HG02623 (cell line): ENCODE measurements at regions not wholly inside any gene's neighbourhood (a gene's known extent, or its start where the extent isn't known, plus 50 kb on each side); places are given as distances from the start of the nearest gene placed in this dataset.

Experiments used
- ATAC-seq: cut with Tn5 transposase; IDR thresholded peaks from one replicate; pipeline ENCODE4 v1.9.1; 2021; ENCODE audit warnings: moderate library complexity; ENCODE audit not compliant: unreplicated experiment

DNA sequence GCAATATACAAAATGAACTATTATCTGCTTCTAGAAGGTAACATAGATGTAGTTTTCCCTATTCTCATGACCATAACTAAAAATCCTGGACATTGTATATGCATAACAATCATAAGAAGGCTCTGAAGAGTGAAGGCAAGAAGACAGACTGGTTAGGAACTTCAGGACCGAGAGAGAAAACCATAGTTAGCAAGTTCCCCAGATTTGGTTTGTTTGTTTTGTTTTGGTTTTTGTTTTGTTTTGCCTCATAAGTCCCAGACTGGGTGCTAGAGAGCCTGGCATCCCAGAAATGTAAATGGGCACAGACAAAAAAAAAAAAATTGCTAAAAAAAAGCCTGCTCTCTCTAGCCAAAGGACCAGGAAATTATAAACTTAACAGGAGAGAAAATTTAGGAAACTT lies 192.2 kb upstream of the FBXO11 start:
- ATAC-seq: no peak

DNA sequence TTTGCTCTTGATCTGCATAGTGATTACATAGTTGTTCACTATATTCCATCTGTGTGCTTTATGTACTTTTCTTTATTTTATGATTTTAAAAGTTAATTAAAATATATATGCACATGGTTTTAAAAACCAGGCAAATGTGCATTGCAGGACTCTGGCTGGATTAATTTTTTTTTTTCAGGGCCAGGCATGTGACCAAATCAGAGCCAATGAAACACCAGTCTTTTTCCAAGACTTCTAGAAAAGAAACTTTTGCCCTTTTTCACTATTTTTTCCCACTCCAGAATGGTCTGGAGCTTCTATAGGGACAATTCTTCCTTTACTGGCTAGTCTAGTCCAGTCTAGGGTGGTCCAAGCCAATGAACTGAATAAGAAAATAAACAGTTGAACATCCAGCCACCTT lies 198.1 kb upstream of the FBXO11 start:
- ATAC-seq: no peak

DNA sequence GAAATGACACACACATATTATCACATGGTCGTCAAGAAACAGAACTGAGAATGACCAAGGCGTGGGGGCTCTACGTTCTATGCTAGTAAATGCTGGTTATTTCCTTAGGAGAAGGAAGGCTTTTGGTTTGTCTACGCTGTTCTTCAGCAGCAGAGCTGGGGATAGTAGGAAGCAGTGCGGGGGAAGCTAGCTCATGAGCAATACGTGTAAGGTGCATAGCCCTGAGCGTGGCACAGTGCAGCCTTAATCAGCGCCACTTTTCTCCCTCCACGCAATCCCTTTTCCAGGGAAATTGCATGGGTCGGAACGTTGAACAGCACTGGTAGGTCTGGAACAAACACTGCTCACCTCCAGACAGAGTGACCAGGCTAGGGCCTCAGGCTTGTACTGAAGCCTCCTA lies 199.6 kb upstream of the FBXO11 start:
- ATAC-seq: no peak

DNA sequence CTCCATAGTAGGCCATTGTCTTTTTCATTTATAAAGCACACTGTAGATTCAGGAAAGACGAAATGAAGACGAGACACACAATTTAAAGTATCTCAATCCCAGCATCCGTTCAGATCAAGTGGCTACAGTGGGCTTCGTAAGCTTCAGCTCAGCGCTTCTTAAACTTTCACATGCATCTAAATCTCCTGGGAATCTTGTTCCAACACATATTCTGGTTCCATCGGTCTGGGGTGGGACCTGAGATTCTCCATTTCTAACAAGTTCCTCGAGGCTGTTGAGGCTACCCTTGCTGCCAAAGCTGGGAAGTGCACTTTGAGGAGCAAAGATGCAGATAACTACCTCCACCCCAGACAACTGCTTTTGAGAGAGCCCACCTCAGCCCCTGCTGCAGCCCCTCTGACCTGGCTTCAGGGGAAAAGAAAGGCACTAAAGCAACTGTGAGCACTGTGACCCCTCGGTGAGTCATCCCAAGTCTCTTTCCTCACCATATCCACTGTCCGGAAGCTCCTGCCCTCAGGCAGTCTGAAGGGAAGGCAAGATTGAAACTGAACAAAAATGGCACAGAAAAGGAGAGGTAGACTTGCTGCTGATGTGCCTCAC lies 201.1 kb upstream of the FBXO11 start:
- ATAC-seq: no peak

DNA sequence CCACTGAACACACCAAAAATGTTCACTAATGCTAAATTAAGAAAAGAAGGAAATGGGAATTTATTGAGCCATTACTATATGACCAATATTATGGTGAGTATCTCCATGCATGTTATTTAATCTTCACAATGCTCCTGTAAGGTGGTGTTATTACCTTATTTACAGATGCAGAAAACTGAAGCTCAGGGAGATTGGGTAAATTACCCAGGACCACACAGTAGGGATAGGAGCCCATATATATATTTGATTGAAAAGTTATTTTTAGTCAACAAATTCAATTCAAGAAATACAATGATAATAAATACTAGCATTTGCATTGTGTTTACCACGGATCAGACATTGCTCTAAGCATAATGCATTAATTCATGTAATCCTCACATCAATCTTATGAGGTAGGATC lies 202.2 kb upstream of the FBXO11 start:
- no peak for ATAC-seq

DNA sequence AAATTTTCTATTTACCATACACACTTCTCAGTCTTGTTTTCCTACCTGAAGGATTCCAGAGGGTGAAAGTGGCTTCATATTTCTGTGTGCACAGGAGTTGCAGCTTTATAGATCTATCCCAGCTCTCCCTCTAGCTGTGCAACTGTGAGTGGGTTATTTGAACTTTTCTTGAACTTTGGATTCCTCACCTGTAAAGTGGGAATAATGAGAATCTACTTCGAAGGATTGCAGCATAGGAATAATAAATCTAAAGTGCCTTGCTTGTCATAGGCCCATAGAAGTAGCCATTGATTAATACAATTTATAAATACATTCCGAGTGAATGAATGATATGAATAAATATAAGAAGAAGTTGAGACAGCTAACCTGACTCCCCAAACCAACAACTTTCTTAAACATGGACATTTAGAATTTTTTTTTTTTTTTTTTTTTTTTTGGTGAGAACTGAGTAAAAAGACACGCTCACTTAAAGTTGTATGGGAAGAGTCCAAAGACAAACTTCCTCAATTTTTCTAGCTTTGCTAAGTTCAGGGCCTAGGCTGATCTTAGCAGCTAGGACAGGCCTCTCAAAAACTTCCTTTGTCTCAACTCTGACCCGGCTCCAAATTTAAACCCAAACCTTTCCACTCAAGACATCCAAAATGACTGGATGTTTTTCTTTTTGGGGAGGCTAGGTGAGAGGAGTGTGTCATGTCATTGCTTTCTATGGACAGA lies 203.3 kb upstream of the FBXO11 start:
- no peak for ATAC-seq

DNA sequence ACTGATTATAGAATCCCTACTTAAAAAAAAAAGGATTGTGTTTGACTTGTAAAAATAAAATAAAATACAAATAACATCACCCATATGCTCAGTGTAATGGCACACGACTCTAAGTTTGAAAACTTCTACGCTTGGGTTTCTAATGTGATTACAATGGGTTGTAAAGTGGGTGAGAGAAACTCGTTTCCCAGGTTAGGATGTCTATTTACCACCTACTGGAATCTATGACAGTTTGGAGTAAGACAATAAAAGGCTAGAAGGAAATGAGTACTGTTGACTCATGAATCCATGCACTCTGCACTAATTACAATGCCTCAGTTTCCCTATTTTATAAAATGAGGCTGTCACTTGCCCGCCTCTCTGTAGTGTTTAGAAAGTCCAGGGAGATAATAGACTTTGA lies 204.0 kb upstream of the FOXN2 start:
- ATAC-seq: no peak

DNA sequence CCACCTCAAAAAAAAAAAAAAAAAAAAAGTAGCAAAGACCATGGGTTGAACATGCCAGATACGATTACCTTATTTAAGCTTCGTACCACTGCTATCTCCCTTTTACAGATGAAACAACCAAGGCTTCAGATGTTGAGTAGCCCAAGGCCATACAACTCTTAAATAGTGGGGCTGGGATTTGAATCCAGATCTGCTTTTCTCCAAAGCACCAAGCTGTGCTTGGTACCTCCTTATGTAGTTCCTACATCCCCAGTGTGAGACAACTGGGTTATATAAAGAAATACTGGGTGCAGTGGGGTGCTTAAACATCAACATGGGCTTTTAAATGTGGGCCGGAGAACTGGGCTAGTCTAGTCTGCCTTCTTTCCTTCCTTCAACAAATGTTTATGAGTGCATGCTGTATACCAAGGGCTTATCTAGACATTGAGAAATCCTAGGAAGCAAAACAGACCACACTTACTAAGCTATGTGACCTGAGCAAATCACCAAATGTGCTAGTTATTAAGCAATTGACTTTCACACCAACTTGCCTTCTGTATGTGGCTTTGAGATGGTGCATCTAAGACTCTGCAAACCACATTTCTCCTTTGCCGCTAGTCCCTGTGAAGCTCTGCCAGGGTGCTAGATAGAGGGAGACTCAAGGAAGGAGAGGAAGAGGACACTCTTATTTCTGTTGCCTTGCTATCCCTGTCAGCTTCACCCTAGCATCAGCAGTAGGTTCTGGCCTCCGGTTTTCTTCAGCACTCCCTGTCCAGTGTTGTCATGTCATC lies 201.4 kb upstream of the FOXN2 start:
- ATAC-seq: no peak

DNA sequence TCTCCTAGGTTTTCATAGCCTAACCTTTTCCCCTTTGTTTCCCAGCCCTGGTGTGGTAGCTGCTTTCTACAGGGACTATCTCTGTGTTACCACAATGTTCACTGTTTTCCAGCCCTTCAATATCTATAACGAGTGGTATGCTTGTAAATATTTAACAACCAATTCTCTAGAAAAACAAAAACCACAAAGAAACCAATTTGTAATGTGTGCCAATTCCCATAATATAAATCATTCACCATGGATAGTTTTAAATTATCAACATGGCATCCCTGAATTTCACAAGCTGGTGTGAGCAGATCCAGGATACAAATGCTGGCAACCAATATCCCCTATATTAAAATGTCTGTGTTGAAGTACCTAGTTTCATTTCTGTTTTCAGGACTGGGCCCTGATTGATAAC lies 200.7 kb upstream of the FOXN2 start:
- ATAC-seq: no peak

DNA sequence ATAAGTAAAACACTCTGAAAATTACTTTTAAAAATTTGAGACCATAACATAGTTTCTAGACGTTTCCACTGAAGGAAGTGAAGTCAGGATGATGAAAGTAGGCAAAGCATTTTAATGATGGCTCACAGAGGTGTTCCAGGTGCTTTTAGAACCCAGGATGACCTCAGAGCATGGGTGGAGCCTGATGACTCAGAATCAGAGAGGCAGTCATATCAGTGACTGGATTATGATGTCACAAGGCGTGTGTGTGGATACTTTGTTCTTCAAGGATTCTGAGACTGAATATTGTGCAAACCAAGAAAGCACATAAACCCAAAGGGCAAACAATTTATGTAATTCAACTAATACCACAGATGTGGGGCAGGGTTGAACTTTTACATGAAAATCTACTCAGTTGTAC lies 200.2 kb upstream of the FOXN2 start:
- ATAC-seq: no peak

DNA sequence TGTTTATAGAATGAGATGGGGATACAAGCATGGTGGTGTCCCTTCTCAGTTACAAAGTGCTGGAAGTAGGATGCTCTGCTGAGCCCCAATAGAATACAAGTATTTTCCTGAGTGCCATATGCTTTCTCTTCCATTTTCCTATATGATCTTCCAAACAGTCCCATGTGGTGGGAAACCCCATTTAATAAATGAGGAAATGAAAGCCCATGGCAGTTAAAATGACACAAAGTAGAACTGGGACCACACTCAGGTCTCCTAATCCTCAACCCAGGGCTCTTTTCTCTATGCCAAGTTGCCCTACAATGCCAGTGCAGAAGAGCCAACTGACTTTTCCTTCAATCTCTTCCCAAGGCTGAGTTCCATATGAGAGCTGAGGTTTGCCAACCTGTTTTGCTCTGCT lies 198.0 kb upstream of the FOXN2 start:
- no peak for ATAC-seq

DNA sequence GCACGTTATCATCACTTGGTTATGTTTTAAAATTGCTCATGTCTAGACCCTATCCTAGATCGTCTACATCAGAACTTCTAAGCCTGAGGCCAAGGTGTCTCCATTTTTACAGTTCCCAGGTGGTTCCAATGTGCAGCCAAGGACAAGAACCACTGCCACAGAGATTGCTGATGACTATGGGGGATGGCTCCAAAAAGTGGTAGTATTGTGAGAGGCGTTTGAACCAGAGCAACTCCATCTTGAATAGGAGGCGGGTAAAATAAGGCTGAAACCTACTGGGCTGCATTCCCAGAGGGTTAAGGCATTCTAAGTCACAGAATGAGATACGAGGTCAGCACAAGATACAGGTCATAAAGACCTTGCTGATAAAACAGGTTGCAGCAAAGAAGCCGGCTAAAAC lies 195.6 kb upstream of the FOXN2 start:
- ATAC-seq: no peak

DNA sequence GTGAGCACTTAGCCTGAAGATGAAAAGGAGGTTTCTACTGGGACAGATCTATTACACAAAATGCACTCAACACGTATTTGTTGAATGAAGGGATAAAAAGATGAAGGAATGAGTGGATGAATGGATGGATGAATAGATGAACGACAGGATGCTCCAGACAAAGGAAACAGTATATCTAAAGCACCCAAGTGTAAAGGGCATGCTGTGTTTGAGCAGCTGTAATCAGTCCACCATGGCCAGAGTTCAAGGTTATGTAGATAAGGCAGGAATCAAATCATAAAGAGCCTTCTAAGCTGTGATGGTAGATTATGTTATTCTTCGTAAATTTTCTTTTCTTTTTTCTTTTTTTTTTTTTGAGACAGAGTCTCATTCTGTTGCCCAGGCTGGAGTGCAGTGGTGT lies 194.4 kb upstream of the FOXN2 start:
- ATAC-seq: no peak

DNA sequence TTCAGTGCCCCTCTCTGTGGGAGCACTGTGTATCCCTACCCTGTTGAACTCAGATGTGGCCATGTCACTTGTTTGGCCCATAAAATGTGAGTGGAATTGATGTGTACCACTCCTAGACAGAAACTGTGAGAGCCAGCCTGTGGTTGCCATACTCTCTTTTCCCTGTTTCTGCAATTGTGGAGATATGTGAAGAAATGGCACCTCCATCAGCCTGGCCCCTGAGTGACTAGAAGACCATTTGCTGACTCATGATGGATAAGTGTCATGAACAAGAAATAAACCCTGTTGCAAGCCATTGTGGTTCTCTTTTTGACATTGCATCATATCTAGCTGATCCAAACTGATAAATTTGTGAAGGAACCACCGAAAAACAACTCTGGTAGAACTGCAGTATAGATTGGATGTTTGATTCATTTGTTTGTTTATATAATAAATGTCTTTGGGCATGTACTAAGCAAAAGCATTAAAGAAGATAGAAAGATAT lies 193.7 kb upstream of the FOXN2 start:
- no peak for ATAC-seq

DNA sequence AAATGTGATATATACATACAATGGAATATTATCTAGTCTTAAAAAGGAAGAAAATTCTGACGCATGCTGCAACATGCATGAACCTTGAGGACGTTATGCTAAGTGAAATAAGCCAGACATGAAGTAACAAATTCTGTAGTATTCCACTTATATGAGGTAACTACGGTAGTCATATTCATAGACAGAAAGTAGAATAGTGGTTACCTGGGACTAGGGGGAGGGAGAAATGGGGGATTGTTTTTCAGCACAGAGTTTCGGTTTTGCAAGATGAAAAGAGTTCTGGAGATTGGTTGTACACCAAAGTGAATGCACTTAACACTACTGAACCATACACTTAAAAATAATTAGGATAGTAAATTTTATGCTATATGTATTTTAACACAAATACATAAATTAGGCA lies 192.3 kb upstream of the FOXN2 start:
- ATAC-seq: no peak

DNA sequence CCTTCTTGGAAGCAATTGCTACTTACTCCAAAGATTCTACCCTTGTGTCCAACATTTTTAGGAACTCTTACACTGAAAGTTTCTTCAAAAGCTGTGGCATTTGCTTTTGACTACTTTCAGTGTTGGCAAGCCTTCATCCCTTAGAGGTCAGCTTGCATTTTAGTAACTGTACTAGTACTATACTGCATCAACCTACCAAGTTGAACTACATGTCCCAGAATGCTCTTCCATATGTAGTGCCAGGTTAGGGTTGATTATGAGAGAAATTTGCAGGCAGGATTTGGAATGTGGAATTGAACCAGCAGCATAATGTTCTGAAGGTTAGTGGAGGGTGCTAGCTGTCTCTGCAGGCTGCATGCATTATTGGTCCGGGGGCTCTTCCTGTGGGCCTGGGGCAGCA lies 189.9 kb upstream of the FOXN2 start:
- no peak for ATAC-seq

DNA sequence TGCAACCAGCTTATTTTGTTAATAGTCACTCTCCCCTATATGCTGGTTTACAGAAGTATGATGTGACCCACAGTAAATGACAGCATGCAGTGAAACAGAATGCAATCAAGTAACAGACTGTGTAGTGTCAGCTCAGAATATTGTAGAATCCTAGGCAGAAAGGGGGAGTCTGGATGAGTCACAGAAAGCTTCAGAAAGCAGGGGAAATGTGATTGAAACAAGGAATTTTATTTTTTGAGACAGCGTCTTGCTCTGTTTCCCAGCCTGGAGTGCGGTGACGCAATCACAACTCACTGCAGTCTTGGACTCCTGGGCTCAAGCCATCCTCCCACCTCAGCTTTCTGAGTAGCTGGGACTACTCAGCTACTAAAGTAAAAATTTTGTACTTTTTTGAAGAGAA lies 188.3 kb upstream of the FOXN2 start:
- ATAC-seq: no peak

DNA sequence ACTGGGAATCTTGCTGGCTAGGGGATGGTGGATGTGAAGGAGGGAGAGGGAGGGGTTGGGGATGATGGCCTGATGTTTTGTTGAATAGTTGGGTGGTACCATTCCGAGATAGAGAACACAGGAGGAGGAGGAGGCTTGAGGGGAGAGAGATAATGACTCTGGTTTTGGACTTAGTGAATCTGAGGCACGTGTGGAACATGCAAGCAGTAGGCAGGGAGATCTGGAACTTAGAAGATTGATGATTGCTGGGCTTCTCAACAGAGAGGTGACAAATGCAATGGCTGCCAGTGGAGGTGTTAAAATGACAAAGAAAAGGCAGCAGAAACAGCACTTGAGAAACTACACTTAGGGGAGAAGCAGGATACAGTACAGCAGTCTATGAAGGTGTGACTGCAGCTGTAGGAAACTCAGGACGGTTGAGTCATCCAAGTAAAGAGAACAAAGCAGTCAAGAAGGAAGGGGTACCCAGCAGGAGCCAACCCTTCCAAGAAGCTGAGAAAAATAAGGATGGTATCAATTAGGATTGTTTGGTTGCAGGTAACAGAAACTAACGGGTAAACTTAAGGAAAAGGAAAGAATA lies 186.8 kb upstream of the FOXN2 start:
- ATAC-seq: no peak

DNA sequence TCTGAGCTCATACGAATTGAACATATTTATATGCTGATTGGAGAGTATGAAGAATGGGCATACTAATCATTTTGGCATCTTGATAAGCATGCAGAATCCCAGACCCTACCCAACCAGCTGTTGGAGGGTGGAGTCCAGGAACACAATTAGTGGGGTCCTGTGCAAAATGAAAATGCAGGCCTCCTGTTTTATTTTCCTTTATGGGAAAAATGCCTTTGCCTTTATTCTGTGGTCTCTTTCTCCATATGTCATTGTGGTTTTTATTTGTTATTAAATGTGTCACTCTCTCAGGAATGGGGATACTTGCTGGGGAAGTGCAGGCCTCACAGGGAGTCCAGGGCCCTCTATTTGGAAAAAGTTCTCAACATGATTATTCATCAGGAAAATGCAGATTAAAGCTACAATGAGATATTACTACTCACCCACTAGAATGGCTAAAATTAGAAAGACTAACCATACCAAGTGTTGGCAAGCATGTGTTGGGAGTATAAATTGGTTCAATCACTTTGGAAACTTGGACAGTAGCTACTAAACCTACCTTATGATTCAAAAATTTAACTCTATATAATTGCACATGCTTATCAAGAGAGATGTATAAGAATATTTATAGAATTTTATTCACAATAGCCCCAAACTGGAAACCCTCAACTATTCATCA lies 185.1 kb upstream of the FOXN2 start:
- no peak for ATAC-seq

DNA sequence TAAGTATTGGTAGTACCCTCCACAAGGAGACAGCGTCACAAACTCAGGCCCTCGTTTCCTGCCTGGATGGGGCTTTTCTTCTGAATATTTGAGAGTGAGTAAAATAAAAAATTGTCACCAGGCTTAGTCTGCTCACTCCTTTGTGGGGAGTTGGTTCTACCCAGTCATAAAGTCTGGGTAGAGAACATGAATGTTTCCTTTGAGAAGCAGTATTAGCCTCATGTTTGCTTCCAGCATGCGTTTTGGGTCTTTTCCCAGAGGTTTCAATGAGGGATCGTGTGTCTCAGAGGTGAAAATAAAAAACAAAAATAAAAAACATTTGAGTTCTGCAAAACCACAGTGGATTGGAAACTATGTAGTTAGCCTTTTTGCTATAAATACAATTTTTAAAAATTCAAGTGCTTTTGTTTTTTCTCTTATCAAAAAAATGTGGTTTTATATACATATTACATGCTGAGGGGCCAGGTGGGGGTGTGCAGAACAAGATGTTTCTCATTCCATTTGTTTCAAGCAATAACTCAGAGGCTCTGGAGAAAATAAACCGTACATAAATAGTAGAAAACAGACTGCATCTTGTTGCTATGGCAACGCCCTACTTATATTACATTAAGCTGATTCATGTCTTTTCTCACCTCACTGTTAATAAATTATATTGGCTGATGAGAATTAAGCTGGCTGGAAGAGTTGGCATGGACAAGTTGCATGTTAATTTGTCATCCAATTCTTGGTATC lies 182.8 kb upstream of the FOXN2 start:
- no peak for ATAC-seq

DNA sequence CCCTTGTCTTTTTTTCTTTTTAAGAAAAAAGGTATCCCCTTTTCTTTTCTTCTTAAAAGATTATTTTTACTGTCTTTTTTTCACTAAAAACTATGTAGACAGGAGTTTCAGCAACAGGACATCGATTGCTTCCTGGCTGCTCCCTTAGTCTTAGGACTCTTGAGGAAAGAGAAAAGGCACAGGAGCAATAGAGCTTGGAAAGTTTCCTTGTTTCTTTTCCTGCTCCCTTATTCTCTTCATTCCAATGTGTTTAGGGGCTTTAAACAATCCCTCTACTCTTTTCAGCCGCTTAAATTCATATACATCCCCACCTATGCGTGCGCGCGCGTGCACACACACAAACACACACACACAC lies 182.2 kb upstream of the FOXN2 start:
- no peak for ATAC-seq
